GM23338 (cell line): ENCODE measurements at regions not wholly inside any gene's neighbourhood (a gene's known extent, or its start where the extent isn't known, plus 50 kb on each side); places are given as distances from the start of the nearest gene placed in this dataset.

Source experiments
- CREB1 ChIP-seq: fragments of 250-450 bp; sonication (Bioruptor Pico); IDR thresholded peaks from 2 replicates; pipeline ENCODE4 v1.5.0; 2020; ENCODE audit warnings: low read depth, mild to moderate bottlenecking, moderate library complexity
- CTCF ChIP-seq, 2 experiments: fragments of 200-600 bp in 1 of 2; sonication (generic) in 1 of 2; conservative IDR thresholded peaks; 2 replicates each; pipeline versions ENCODE4 v1.5.1 to v1.6.1; 2016 to 2017; ENCODE audit warnings: antibody characterized with exemption in 2 of 2, low read depth in 2 of 2, mild to moderate bottlenecking in 2 of 2, moderate library complexity in 1 of 2
- ETS1 ChIP-seq: IDR thresholded peaks from 2 replicates; pipeline ENCODE4 v1.6.1; 2016; ENCODE audit warnings: antibody characterized with exemption
- EZH2 ChIP-seq: fragments of 200-600 bp; sonication (generic); IDR thresholded peaks from one replicate; pipeline ENCODE4 v1.8.0; 2017; ENCODE audit warnings: antibody characterized with exemption, mild to moderate bottlenecking, low read depth; ENCODE audit not compliant: unreplicated experiment
- EZH2phosphoT487 ChIP-seq: fragments of 200-600 bp; sonication (generic); IDR thresholded peaks from one replicate; pipeline ENCODE4 v1.8.1; 2018; ENCODE audit warnings: antibody characterized with exemption; ENCODE audit not compliant: unreplicated experiment
- POLR2AphosphoS5 ChIP-seq: IDR thresholded peaks from 2 replicates; pipeline ENCODE4 v1.6.1; 2016; ENCODE audit warnings: antibody characterized with exemption, low read depth
- REST ChIP-seq: IDR thresholded peaks from one replicate; pipeline ENCODE4 v1.6.1; 2018; ENCODE audit warnings: antibody characterized with exemption; ENCODE audit not compliant: unreplicated experiment
- STAT1 ChIP-seq: IDR thresholded peaks from one replicate; pipeline ENCODE4 v1.6.1; 2016; ENCODE audit warnings: antibody characterized with exemption; ENCODE audit not compliant: unreplicated experiment
- ZNF462 ChIP-seq: fragments of 250-450 bp; sonication (Bioruptor Pico); IDR thresholded peaks from 2 replicates; pipeline ENCODE4 v1.5.0; 2020; ENCODE audit warnings: mild to moderate bottlenecking, moderate library complexity

- TF ChIP-seq CTCF (conservative IDR thresholded peaks at IDR 0.05; ENCODE audit: low read depth in 2 of 2) (no peak), POLR2AphosphoS5 (no peak), STAT1 (no peak), ZNF462 (no peak), ETS1 (no peak), EZH2 (no peak), REST (no peak), EZH2phosphoT487 (no peak), CREB1 (CRISPR knock-in tag) (no peak)
Observed at GRCh38 chr5:6251565-6252102, 126.7 kb downstream of the MED10 start.
